ENCODE measurements at regions not wholly inside any gene's neighbourhood (a gene's known extent, or its start where the extent isn't known, plus 50 kb on each side); places are given as distances from the start of the nearest gene placed in this dataset.

DNA sequence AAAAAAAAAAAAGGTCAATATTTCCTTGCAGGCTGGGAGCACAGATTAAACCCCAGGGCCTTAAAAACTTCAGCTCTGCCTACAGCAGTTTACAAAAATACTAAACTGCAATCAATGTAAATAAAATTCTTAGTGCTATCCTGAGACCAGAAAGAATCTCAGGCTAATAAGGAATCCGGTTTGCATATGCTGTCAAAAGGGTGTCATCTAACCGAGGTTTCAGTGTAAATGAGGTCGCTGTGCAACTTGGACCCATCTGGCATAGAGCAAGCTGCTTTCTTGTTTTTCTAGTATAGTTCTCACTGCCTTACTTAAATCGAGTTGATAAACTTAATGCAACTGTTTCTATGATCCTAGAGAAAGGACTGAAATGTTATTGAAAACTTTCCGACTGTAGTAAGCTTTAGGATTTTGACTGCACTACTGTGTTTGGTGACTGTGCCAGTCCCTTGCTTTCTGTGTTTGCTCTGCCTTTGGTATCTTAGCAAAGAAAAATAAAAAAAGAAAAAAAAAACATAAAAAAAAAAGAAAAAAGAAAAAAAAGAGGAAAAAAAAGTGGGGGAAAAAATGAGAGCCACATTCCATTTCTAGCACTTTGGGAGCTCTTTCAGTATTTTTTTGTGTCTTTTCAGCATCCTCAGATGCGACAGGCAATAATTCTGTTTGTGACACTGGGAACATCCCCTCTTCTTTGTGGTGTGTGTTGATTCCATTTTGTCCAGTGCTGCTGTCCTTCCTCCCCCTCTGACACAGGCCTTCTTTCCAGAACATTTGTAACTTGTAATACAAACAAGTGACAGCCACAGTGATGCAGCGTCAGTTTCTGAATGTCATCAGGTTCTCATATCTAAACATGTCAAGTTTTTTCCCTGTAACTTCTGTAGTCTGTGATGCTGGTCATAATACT is 340.5 kb downstream of the ZNF536 start (continued):
- TF ChIP-seq RNF2 (IDR thresholded peaks at IDR 0.05; ENCODE audit: borderline replicate concordance, low read depth, low read length, missing control alignments, poor library complexity, severe bottlenecking) = no peak
- TF ChIP-seq CREB1 (IDR thresholded peaks at IDR 0.05) = no peak
- TF ChIP-seq ASH2L (IDR thresholded peaks at IDR 0.05; ENCODE audit: low read length) = no peak
- TF ChIP-seq NANOG (IDR thresholded peaks at IDR 0.05; ENCODE audit: insufficient read depth, low read depth, low read length, poor library complexity, severe bottlenecking) = no peak
